Uterus (tissue), 3 donors: ENCODE measurements at regions not wholly inside any gene's neighbourhood (a gene's known extent, or its start where the extent isn't known, plus 50 kb on each side); places are given as distances from the start of the nearest gene placed in this dataset.

Source experiments
- DNase-seq, 2 donors: peaks; one replicate each; pipeline ENCODE4 v3.0.0-alpha.2; 2019 to 2020
- H3K27ac ChIP-seq, 2 donors: fragments of 200-600 bp; sonication (generic); 1 replicate in 1 of 2; 2 replicates in 1 of 2; pipeline ENCODE4 v1.5.1; 2016 to 2018
- H3K27me3 ChIP-seq, 2 donors: fragments of 200-600 bp; sonication (generic); one replicate each; pipeline ENCODE4 v1.5.1; 2018 to 2019; ENCODE audit warnings: control low read depth in 1 of 2
- H3K36me3 ChIP-seq, 2 donors: fragments of 200-600 bp; sonication (generic); one replicate each; pipeline ENCODE4 v1.5.1; 2019; ENCODE audit warnings: control low read depth in 1 of 2
- H3K4me1 ChIP-seq, 2 donors: fragments of 200-600 bp; sonication (generic); one replicate each; pipeline ENCODE4 v1.5.1; 2018 to 2019; ENCODE audit warnings: control low read depth in 1 of 2
- H3K4me3 ChIP-seq, 2 donors: fragments of 200-600 bp; sonication (generic); 1 replicate in 1 of 2; 2 replicates in 1 of 2; pipeline ENCODE4 v1.5.1; 2018 to 2019; ENCODE audit warnings: mild to moderate bottlenecking in 1 of 2
- H3K9me3 ChIP-seq, 2 donors: fragments of 200-600 bp; sonication (generic); one replicate each; pipeline ENCODE4 v1.5.1; 2019; ENCODE audit warnings: control low read depth in 1 of 2
- POLR2A ChIP-seq, 2 donors: fragments of 450-650 bp; IDR thresholded peaks; one replicate each; pipeline ENCODE4 v1.6.1; 2016; ENCODE audit warnings: antibody characterized with exemption in 2 of 2, mild to moderate bottlenecking in 1 of 2, moderate library complexity in 1 of 2
- intact Hi-C: fragments of 100-400 bp; cut with DNase I; formaldehyde crosslinking; loops from one replicate; pipeline ENCODE4 v1.15.1; 2023; ENCODE audit warnings: low total_unique reads
- TF ChIP-seq, protein P1 (sequence below), 4 experiments: fragments of 200-600 bp in 2 of 4; fragments of 450-650 bp in 2 of 4; sonication (generic) in 2 of 4; IDR thresholded peaks; one replicate each; pipeline ENCODE4 v1.5.1; 2016 to 2019; ENCODE audit warnings: antibody characterized with exemption in 4 of 4, mild to moderate bottlenecking in 2 of 4, moderate library complexity in 1 of 4
- donor health status: DM: yes; HTN: yes; CAD: no.

DNA sequence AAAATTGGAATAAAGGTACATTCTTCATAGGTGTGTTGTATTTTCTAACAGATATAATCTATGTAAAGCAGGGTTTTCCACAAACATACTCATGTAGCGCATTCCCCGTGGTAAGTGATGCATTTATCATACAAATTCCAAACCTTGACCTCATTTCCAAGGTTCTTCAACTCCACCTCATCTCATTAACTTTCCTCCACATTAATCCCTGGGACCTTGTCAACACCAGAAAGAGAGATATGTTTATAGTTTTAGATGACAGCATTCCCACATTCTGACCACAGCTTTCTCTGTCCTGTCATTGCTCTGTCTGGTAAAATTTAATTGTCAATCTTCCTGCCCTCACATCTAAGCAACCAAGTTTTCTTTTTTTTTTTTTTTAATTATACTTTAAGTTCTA lies 415.1 kb downstream of the TMEM161B start:
- H3K9me3 ChIP-seq: no peaks in the 10 kb centered on the region
- TF ChIP-seq POLR2A (IDR thresholded peaks at IDR 0.05): no peak
- TF ChIP-seq, protein P1, sequence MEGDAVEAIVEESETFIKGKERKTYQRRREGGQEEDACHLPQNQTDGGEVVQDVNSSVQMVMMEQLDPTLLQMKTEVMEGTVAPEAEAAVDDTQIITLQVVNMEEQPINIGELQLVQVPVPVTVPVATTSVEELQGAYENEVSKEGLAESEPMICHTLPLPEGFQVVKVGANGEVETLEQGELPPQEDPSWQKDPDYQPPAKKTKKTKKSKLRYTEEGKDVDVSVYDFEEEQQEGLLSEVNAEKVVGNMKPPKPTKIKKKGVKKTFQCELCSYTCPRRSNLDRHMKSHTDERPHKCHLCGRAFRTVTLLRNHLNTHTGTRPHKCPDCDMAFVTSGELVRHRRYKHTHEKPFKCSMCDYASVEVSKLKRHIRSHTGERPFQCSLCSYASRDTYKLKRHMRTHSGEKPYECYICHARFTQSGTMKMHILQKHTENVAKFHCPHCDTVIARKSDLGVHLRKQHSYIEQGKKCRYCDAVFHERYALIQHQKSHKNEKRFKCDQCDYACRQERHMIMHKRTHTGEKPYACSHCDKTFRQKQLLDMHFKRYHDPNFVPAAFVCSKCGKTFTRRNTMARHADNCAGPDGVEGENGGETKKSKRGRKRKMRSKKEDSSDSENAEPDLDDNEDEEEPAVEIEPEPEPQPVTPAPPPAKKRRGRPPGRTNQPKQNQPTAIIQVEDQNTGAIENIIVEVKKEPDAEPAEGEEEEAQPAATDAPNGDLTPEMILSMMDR (IDR thresholded peaks at IDR 0.05): no peak
- H3K36me3 ChIP-seq: no peaks in the 10 kb centered on the region
- no peaks in the 10 kb centered on the region for H3K27me3 ChIP-seq
- no peak overlapping the region for H3K4me3 ChIP-seq
- no peak for DNase-seq
- no peaks in the 10 kb centered on the region for H3K4me1 ChIP-seq
- intact Hi-C loops: no loop called here
- H3K27ac ChIP-seq: no peak overlapping the region

DNA sequence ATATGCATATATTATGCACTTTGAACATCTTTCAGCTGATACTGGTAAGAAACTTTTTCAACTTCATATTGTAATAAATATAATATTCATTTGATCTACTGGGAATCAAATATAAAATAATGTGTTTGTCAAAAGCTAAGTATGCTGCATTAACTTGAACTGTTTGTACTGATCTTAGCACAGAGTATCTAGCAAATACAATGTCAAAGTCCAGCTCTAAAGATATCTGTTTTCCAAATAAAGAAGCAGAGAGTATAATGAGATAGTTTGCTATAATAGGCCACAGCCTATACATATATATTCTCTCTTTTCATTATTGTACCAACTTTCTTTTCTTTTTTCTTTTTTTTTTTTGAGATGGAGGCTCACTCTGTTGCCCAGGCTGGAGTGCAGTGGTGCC lies 417.0 kb downstream of the TMEM161B start:
- Histone ChIP-seq H3K27me3 (no peaks in the 10 kb centered on the region), H3K36me3 (no peaks in the 10 kb centered on the region), H3K9me3 (no peaks in the 10 kb centered on the region), H3K27ac (no peak overlapping the region), H3K4me1 (no peaks in the 10 kb centered on the region), H3K4me3 (no peak overlapping the region)
- DNase-seq: no peak
- TF ChIP-seq, protein P1 (IDR thresholded peaks at IDR 0.05): no peak
- no peak for TF ChIP-seq POLR2A (IDR thresholded peaks at IDR 0.05)
- intact Hi-C loops: no loop called here

DNA sequence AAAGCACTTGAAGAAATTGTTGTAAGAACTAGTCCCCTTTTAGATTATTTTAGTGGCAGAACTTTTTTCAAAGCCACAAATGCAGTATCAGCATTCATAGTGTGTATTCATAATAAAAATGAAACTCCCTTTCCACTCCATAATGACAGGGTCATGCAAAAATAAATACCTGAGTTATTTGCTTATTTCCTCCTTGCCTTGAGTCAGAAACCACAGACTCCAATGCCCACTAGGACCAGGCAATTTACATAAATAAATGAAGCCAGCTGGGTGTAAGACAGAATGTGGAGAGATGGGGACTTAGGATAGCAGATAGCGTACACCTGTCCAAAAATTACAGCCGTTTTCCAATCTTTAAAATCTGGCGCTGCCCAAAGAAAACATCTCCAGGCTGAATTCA lies 417.8 kb downstream of the TMEM161B start:
- Histone ChIP-seq H3K4me3 (no peak overlapping the region), H3K36me3 (no peaks in the 10 kb centered on the region), H3K4me1 (no peaks in the 10 kb centered on the region), H3K27me3 (no peaks in the 10 kb centered on the region), H3K9me3 (no peaks in the 10 kb centered on the region), H3K27ac (no peak overlapping the region)
- TF ChIP-seq, protein P1 (IDR thresholded peaks at IDR 0.05): no peak
- TF ChIP-seq POLR2A (IDR thresholded peaks at IDR 0.05): no peak
- intact Hi-C loops: no loop called here
- DNase-seq: no peak

DNA sequence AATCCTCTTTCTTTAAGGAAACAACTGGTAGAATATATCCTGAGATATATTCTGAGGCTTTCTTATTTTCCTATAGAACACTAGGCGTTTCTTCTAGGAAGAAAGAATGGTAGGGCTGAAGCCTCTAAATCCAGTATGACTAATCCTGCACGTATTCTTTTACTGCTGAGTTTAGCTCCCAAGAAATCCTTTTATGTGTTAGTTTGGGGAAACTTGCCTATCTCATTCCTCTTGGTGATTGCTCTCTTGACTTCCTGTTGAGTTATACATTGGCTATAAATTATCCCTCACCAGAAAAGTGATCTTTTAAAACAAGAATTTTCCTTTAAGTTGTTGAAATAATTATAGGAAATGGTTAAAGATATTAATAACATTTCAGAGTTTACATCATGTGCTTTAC lies 422.9 kb downstream of the TMEM161B start:
- H3K27ac ChIP-seq: no peak overlapping the region
- no peak for DNase-seq
- no peaks in the 10 kb centered on the region for H3K9me3 ChIP-seq
- H3K4me1 ChIP-seq: no peaks in the 10 kb centered on the region
- intact Hi-C loops: no loop called here
- H3K4me3 ChIP-seq: no peak overlapping the region
- TF ChIP-seq POLR2A (IDR thresholded peaks at IDR 0.05): no peak
- TF ChIP-seq, protein P1 (IDR thresholded peaks at IDR 0.05): no peak
- H3K27me3 ChIP-seq: no peaks in the 10 kb centered on the region
- H3K36me3 ChIP-seq: no peaks in the 10 kb centered on the region

DNA sequence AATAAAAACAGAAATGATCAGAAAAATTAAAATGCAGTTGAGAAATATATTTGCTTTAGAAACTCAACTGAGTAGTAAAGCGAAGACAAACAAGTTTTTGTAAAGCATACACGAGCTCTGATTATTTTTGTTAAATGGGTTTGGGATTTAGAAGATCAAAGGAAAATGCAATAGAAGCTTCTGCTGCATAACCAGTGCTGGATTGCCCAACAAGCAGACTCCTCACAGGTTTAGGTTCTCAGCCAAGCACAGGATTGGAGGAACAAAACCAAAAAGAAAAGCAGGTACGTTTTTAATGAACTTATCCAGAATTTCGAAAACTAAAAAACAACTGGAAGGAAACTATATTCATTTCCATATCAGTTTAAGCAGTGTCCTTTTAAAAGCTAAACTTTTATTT lies 423.8 kb downstream of the TMEM161B start:
- no peak for TF ChIP-seq POLR2A (IDR thresholded peaks at IDR 0.05)
- TF ChIP-seq, protein P1 (IDR thresholded peaks at IDR 0.05): no peak
- no peaks in the 10 kb centered on the region for H3K36me3 ChIP-seq
- H3K4me3 ChIP-seq: no peak overlapping the region
- no peak for DNase-seq
- no peaks in the 10 kb centered on the region for H3K4me1 ChIP-seq
- H3K27ac ChIP-seq: no peak overlapping the region
- H3K9me3 ChIP-seq: no peaks in the 10 kb centered on the region
- no peaks in the 10 kb centered on the region for H3K27me3 ChIP-seq
- intact Hi-C loops: no loop called here
